WTC11 (cell line): ENCODE measurements at regions not wholly inside any gene's neighbourhood (a gene's known extent, or its start where the extent isn't known, plus 50 kb on each side); places are given as distances from the start of the nearest gene placed in this dataset.
"Not testable (repeated sequence)": the region's sequence is repeated elsewhere in the genome, so short reads cannot be mapped to it uniquely, and the experiment has no call there.

Source experiments
- ATAC-seq: fragments of 200-7000 bp; cut with Tn5 transposase; 2 replicates; pipeline ENCODE4 v1.10.0; 2021; ENCODE audit warnings: mild to moderate bottlenecking, moderate library complexity
- CTCF ChIA-PET: fragments of 300-600 bp; sonication (Branson Sonifier 250); formaldehyde crosslinking; loops from one replicate; lab custom pipeline; 2021; ENCODE audit warnings: antibody characterized with exemption; lab: Charles Lee
- POLR2A ChIA-PET: fragments of 350-600 bp; sonication (Branson Sonifier 250); formaldehyde crosslinking; loops from one replicate; lab custom pipeline; 2021; ENCODE audit warnings: antibody characterized with exemption; lab: Charles Lee
- DNase-seq: peaks from one replicate; pipeline ENCODE4 v3.0.0; 2021; ENCODE audit warnings: low spot score
- H3K27ac Mint-ChIP-seq: 2 replicates; pipeline ENCODE4 v1.8.0; 2021; ENCODE audit warnings: mixed read lengths
- H3K27me3 Mint-ChIP-seq: 2 replicates; pipeline ENCODE4 v1.8.0; 2021; ENCODE audit warnings: low read depth, mild to moderate bottlenecking, moderate library complexity, mixed read lengths
- H3K36me3 Mint-ChIP-seq: 2 replicates; pipeline ENCODE4 v1.8.0; 2021; ENCODE audit warnings: mixed read lengths
- H3K4me1 Mint-ChIP-seq: 2 replicates; pipeline ENCODE4 v1.8.0; 2022; ENCODE audit warnings: mixed read lengths
- H3K4me3 Mint-ChIP-seq: 2 replicates; pipeline ENCODE4 v1.8.0; 2021; ENCODE audit warnings: mild to moderate bottlenecking, moderate library complexity, mixed read lengths
- H3K9me3 Mint-ChIP-seq: 2 replicates; pipeline ENCODE4 v1.8.0; 2021; ENCODE audit warnings: mixed read lengths
- AR ChIP-seq: fragments of 250-450 bp; sonication (Bioruptor Pico); IDR thresholded peaks from 2 replicates; pipeline ENCODE4 v1.9.0; 2021; ENCODE audit warnings: mild to moderate bottlenecking
- ATF3 ChIP-seq: sonication (generic); formaldehyde crosslinking; conservative IDR thresholded peaks from 2 replicates; pipeline ENCODE4 v1.8.1; 2022; ENCODE audit warnings: mild to moderate bottlenecking, missing genetic modification reagents
- E2F4 ChIP-seq: sonication (generic); formaldehyde crosslinking; IDR thresholded peaks from 2 replicates; pipeline ENCODE4 v1.8.1; 2022; ENCODE audit warnings: low read depth, mild to moderate bottlenecking, moderate library complexity, missing genetic modification reagents, borderline replicate concordance
- ERG ChIP-seq: fragments of 250-450 bp; sonication (Bioruptor Pico); IDR thresholded peaks from 2 replicates; pipeline ENCODE4 v1.8.0; 2021; ENCODE audit warnings: mild to moderate bottlenecking
- FOXK1 ChIP-seq: sonication (generic); formaldehyde crosslinking; IDR thresholded peaks from 2 replicates; pipeline ENCODE4 v1.8.0; 2022; ENCODE audit warnings: mild to moderate bottlenecking, moderate library complexity, missing genetic modification reagents
- FOXP4 ChIP-seq: sonication (generic); formaldehyde crosslinking; IDR thresholded peaks from 2 replicates; pipeline ENCODE4 v1.8.0; 2022; ENCODE audit warnings: mild to moderate bottlenecking, missing genetic modification reagents
- GRHL2 ChIP-seq: fragments of 250-450 bp; sonication (Bioruptor Pico); IDR thresholded peaks from 2 replicates; pipeline ENCODE4 v1.8.0; 2022; ENCODE audit warnings: mild to moderate bottlenecking, moderate library complexity; ENCODE audit not compliant: insufficient replicate concordance, severe bottlenecking
- GTF2I ChIP-seq: fragments of 250-450 bp; sonication (Bioruptor Pico); conservative IDR thresholded peaks from 2 replicates; pipeline ENCODE4 v1.4.0; 2021; ENCODE audit warnings: mild to moderate bottlenecking
- HMGA2 ChIP-seq: fragments of 250-450 bp; sonication (Bioruptor Pico); IDR thresholded peaks from 2 replicates; pipeline ENCODE4 v1.4.0; 2021; ENCODE audit warnings: mild to moderate bottlenecking, moderate library complexity
- IRF2 ChIP-seq: sonication (generic); formaldehyde crosslinking; IDR thresholded peaks from 2 replicates; pipeline ENCODE4 v1.8.0; 2022; ENCODE audit warnings: low read depth, missing genetic modification reagents, borderline replicate concordance
- NFE2L1 ChIP-seq: sonication (generic); formaldehyde crosslinking; IDR thresholded peaks from 2 replicates; pipeline ENCODE4 v1.8.1; 2023; ENCODE audit warnings: missing genetic modification reagents
- NR2C2 ChIP-seq: sonication (generic); formaldehyde crosslinking; IDR thresholded peaks from 2 replicates; pipeline ENCODE4 v1.8.0; 2022; ENCODE audit warnings: mild to moderate bottlenecking, missing genetic modification reagents
- OVOL2 ChIP-seq: fragments of 250-450 bp; sonication (Bioruptor Pico); IDR thresholded peaks from 2 replicates; pipeline ENCODE4 v1.9.0; 2021; ENCODE audit warnings: mild to moderate bottlenecking, borderline replicate concordance
- TEAD4 ChIP-seq: sonication (generic); formaldehyde crosslinking; IDR thresholded peaks from 2 replicates; pipeline ENCODE4 v1.8.0; 2022; ENCODE audit warnings: mild to moderate bottlenecking, missing genetic modification reagents
- ZNF425 ChIP-seq: fragments of 250-450 bp; sonication (Bioruptor Pico); conservative IDR thresholded peaks from 2 replicates; pipeline ENCODE4 v1.9.0; 2021; ENCODE audit warnings: mild to moderate bottlenecking
- TF ChIP-seq, protein P1 (sequence below): sonication (generic); formaldehyde crosslinking; conservative IDR thresholded peaks from 2 replicates; pipeline ENCODE4 v1.8.1; 2023; ENCODE audit warnings: mild to moderate bottlenecking, low read depth, missing genetic modification reagents, moderate library complexity
- TF ChIP-seq, protein P2 (sequence below): sonication (generic); formaldehyde crosslinking; IDR thresholded peaks from 2 replicates; pipeline ENCODE4 v1.8.1; 2023; ENCODE audit warnings: mild to moderate bottlenecking, missing genetic modification reagents, moderate library complexity

GRCh38 chr6:154938727-154939285 is 56.3 kb upstream of the TIAM2 start:
- 0 out of 2 replicates have a peak, but pooled peaks have one; percentile 46 for TF ChIP-seq HMGA2
- DNase-seq, CTCF ChIA-PET, POLR2A ChIA-PET, H3K4me3 Mint-ChIP-seq, H3K27me3 Mint-ChIP-seq, H3K27ac Mint-ChIP-seq, H3K4me1 Mint-ChIP-seq, ATAC-seq, H3K36me3 Mint-ChIP-seq, H3K9me3 Mint-ChIP-seq: not testable (repeated sequence)

- H3K9me3 Mint-ChIP-seq = no peaks in the 10 kb centered on the region
- no peak for TF ChIP-seq AR (CRISPR knock-in tag)
- ChIA-PET POLR2A (no interaction called here), CTCF (interaction anchor here (0.5 kb wide), 1 partner anchor 1981 kb away, joined by 4 read pairs; no protein-coding TSS in a partner anchor)
- H3K36me3 Mint-ChIP-seq = peaks cover 7% of the 10 kb centered on the region
- H3K4me3 Mint-ChIP-seq = no peak overlapping the region
- H3K27ac Mint-ChIP-seq = no peak overlapping the region
- peaks cover 2% of the 10 kb centered on the region; the same call in 1 of the 2 replicates for H3K4me1 Mint-ChIP-seq
- ATAC-seq (no peak), DNase-seq (no peak)
- no peaks in the 10 kb centered on the region for H3K27me3 Mint-ChIP-seq
Observed at GRCh38 chr6:154942770-154943169, 52.3 kb upstream of the TIAM2 start.

DNA sequence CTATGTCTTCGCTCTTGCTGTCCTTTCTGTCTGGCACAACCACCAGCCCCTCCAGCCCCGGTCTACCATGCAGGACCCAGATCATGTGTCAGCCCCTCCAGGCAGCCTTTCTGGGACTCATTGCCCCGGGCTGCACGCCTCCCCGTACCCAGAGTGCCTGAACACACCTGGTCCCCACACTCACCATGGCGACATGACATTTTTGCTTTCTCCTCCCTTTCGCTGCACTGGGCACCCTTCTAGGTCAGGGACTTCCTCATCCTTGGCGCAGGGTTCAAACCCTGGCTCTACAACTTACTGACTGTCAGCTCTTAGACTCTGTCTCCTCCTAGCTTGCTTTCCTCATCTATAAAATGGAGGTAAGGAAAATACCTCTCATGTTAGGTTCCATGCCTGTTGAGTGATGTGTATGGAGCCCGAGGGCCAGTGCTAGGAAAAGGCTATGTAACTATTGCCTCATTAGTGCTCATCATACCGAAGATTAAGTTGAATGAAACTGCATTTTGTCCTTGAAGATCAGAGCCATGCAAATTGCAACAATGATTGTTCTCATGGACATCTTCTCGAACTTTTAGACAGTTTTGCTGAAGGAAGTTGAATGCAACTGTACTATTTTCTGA is 49.7 kb upstream of the TIAM2 start:
- Mint-ChIP-seq H3K4me3 (no peak overlapping the region), H3K4me1 (no peaks in the 10 kb centered on the region), H3K9me3 (0 out of 2 replicates have a peak, but pooled peaks cover 3% of the 10 kb centered on the region), H3K36me3 (peaks cover 7% of the 10 kb centered on the region), H3K27me3 (no peaks in the 10 kb centered on the region), H3K27ac (no peak overlapping the region)
- ATAC-seq = no peak
- CTCF ChIA-PET = no interaction called here
- no peak for DNase-seq
- POLR2A ChIA-PET = no interaction called here
- TF ChIP-seq GRHL2 (no peak), ZNF425 (CRISPR knock-in tag) (no peak), GTF2I (CRISPR knock-in tag) (no peak), ATF3 (CRISPR knock-in tag) (no peak), NFE2L1 (CRISPR knock-in tag) (no peak), FOXK1 (no peak), NR2C2 (no peak), ERG (CRISPR knock-in tag) (no peak), TEAD4 (CRISPR knock-in tag) (no peak), IRF2 (CRISPR knock-in tag) (no peak), E2F4 (CRISPR knock-in tag) (no peak), OVOL2 (no peak), FOXP4 (CRISPR knock-in tag) (no peak)
- TF ChIP-seq, protein P1, sequence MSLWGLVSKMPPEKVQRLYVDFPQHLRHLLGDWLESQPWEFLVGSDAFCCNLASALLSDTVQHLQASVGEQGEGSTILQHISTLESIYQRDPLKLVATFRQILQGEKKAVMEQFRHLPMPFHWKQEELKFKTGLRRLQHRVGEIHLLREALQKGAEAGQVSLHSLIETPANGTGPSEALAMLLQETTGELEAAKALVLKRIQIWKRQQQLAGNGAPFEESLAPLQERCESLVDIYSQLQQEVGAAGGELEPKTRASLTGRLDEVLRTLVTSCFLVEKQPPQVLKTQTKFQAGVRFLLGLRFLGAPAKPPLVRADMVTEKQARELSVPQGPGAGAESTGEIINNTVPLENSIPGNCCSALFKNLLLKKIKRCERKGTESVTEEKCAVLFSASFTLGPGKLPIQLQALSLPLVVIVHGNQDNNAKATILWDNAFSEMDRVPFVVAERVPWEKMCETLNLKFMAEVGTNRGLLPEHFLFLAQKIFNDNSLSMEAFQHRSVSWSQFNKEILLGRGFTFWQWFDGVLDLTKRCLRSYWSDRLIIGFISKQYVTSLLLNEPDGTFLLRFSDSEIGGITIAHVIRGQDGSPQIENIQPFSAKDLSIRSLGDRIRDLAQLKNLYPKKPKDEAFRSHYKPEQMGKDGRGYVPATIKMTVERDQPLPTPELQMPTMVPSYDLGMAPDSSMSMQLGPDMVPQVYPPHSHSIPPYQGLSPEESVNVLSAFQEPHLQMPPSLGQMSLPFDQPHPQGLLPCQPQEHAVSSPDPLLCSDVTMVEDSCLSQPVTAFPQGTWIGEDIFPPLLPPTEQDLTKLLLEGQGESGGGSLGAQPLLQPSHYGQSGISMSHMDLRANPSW (CRISPR knock-in tag) = no peak
- TF ChIP-seq, protein P2, sequence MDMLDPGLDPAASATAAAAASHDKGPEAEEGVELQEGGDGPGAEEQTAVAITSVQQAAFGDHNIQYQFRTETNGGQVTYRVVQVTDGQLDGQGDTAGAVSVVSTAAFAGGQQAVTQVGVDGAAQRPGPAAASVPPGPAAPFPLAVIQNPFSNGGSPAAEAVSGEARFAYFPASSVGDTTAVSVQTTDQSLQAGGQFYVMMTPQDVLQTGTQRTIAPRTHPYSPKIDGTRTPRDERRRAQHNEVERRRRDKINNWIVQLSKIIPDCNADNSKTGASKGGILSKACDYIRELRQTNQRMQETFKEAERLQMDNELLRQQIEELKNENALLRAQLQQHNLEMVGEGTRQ (CRISPR knock-in tag) = no peak
